Activated CD4-positive, CD25-positive, alpha-beta regulatory T cell treated with anti-CD3 and anti-CD28 coated beads, Interleukin-2, amount 50 U/mL, for 16 hours (primary cell): ENCODE measurements at regions not wholly inside any gene's neighbourhood (a gene's known extent, or its start where the extent isn't known, plus 50 kb on each side); places are given as distances from the start of the nearest gene placed in this dataset.
A peak's percentile ranks its signal among the peaks of the same experiment; 100 is the strongest.
"Not testable (repeated sequence)": the region's sequence is repeated elsewhere in the genome, so short reads cannot be mapped to it uniquely, and the experiment has no call there.

Experiments used
- DNase-seq: peaks from one replicate; pipeline ENCODE4 v3.0.0-alpha.2; 2020; ENCODE audit warnings: low read depth, low spot score

DNA sequence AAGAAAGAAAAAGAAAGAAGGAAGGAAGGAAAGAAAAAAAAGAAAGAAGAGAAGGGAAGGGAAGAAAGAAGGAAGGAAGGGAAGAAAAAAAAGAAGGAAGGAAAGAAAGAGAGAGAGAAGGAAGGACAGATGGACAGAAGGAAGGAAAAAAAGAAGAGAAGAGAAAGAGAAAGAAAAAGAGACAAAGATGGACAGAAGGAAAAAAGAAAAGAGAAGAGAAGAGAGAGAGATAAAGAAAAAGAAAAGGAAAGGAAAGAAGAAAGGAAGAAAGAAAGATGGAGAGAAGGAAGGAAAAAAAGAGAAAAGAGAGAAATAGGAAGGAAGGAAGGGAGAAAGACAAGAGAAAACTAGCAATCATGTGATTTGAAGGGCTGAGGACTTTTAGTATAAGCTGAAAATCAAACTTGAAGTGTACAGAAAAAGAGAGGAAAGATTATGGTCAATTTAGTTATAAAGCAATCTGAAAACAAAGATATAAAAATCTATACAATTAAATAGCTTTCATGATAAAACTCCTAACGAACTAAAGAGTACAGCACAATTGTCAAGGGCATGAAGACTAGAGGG is 115.3 kb downstream of the LTN1 start:
- no peak for DNase-seq

DNA sequence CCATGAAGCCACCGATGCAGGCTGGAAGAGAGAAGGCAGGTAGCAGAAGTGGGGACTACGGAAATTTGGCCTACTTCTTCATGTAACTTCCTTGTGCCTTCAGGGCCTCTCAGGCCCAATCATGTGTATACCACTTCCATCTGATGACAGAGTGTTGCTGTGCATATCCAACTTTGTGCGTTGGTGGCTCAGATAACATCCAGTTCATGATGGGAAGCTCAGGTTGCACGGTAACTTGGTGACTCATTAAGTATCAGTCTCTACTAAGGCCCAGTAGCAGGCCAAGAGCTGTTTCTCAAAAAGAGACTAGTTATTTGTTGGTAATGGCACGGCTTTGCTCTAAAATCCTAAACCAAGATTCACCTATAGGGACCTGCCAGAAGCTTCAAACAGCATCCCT is 117.6 kb downstream of the LTN1 start:
- DNase-seq = no peak

DNA sequence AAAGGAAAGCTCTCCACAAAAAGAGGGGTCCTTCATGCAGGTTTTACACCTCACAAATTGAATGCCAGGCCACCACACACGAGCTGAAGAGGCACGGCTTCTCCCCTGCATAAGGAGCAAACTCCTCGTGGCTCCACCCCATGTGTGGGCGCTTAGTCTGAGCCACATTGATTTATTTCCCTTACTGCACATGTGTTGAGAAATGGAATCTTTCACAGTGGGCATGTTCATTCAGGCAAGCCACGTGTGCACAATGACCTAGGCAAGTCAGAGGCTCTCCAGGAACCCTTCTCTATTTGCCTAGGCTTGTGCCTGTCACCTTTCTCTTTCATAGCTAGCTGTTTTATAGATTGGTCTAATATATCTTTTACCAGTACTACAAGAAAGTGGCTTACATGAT is 120.5 kb downstream of the LTN1 start:
- no peak for DNase-seq

DNA sequence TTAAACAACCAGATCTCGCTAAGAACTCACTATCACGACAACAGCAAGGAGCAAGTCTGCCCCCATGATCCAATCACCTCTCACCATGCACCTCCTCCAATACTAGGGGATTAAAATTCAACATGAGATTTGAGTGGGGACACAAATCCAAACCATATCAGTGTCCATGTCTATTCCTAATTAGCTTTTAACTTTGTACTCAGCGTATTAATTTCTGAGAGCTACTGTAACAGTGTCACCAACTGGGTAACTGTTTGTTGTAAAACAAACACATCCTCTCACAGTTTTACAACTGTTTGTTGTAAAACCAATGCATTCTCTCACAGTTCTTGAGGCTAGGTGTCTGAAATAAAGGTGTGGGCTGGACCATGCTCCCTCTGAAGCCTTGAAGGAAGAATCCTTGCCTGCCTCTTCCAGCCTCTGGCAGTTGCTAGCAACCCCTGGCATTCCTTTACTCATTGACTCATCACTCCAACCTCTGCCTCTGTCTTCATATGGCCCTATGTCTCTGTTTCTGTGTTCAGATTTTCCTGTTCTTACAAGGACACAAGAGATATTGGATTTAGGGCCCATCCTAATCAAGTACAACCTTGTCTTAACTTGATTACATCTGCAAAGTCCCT is 121.2 kb downstream of the LTN1 start:
- no peak for DNase-seq

DNA sequence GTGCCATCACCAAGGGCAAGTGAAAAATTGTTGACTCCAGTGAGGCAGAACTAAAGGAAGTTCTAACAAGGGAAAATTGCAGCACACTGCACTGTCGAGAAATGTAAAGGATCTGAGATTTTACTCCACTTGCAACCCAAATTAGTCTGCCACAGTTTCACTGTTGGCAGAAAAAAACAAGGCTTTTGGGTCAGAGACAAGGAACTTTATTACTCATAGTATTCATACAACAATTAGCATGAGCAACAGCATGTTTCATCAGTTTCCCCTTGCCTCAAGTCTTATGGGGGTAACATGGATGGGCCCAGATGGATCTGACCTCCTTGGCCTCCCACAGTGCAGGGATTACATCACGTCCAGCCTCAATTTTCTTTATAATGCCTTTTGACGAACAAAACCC is 125.3 kb downstream of the LTN1 start:
- DNase-seq = no peak

DNA sequence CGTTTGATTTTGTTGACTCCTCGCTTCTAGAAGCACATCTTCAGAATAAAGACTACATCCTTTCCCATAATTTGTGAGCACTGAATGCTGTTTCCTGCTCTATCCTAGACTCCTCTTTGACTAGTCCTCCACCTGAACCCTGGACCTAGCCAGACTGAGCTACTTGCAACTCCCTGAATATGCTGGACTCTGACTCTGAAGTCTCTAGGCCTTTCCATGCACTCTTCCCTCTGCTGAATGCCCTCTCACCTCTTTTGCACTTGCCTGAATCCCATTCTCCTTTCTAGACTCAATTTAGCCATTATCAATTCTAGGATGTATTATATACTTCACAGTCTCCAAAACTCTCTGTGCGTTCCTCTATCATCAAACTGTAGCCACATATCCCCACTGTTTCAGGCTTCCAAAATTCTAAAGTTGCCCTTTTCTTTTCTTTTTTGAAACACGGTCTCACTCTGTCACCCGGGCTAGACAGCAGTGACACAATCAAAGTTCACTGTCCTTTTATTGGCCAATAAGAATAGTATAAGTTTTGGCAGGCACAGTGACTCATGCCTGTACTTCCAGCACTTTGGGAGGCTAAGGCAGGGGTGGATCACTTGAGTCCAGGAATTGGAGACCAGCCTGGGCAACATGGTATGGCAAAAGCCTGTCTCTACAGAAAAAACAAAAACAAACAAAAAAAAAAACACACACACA is 127.0 kb downstream of the LTN1 start:
- no peak for DNase-seq

DNA sequence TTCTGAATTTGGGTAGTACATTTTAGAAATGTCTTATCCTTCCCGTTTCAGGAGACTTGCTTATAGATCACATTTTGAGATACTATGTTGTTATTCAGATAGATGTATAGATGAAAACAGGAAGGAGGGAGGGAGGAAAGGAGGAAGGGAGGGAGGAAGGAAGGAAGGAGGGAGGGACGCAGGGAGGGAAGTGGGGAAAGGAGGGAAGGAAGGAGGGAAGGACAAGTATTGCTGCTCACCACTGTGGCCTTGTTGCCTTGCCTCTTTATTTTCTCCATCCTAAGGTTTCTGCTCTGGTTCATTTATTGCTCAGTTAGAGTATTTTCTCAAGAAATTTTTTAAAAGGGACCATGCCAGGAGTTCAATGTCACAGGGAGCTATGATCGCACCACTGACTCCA is 134.3 kb downstream of the LTN1 start:
- DNase-seq = no peak

DNA sequence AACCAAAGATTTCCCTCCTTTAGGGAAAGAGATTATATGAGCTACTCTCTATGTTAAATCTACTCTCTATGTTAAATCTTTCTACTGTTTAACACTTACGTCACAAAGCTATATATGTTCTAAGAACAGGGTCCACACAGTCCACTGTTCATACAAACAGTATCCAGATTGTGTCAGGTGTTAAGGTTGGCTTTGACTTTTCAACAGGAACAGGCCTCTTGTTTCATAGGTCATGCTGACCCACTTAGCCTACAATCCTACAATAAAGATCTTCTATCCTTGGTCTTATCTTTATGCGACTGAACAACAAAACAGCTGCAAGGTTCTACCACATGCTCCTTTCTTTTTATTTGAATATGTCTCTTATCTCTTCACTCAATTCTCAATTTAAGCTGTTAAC is 134.9 kb downstream of the LTN1 start:
- DNase-seq = no peak

DNA sequence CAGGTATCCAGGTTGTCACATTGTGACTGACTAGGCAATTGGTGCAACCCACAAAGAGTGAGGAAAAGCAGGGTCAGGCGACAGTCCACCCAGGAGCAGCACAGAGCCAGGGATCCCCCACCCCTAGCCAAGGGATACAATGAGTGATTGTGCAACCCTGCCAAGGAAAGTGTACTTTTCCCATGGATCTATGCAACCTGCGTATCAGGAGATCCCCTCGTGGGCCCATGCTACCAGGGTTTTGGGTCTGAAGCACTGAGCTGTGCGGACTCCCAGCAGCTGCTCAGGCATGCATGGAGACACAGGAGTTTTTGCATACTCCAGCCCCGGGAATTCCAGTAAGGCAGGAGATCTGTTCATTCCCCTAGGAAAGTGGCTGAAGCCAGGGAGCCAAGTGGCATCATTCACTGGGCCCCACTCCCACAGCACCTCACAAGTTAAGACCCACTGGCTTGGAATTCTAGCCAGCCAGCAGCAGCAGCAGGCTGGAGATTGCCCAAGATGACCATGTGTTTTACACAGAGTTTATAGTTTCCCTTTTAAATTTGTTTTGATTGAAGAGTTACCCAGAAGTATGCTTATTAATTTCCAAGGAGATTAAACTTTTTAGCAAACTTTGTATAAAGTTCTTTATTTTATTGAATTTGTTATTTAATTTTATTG is 136.0 kb downstream of the LTN1 start:
- no peak for DNase-seq

DNA sequence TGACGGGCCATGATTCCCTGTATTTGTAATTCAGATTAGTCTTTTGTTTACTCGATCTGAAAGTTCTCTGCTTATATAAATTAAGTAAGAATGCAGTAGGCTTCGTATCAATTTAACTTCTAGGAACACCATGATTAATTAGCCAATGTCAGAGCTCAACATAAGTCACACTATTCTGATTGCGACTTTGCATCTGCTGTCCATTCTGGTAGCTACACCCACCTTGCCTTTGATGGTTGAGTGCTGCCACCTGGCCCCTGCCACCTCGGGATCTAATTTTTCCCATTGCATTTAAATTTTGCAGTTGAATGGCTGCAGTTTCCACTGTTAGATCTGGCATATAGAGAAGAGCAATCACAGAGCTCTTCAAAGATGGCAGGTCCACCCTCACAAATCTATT is 140.0 kb downstream of the LTN1 start:
- DNase-seq = no peak

DNA sequence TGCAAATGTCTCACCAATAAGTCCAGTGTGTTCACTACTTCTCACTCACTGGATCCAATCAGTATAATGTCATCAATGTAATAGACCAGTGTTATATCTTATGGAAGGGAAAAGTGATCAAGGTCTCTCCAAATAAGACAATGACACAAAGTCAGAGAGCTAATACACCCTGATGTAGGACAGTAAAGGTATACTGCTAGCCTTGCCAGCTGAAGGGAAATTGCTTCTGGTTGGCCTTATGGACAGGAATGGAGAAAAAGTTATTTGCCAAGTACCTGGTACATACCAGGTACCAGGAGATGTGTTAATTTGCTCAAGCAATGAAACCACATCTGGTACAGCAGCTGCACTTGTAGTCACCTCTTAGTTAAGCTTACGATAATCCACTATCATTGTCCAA is 141.0 kb downstream of the LTN1 start:
- DNase-seq = no peak

DNA sequence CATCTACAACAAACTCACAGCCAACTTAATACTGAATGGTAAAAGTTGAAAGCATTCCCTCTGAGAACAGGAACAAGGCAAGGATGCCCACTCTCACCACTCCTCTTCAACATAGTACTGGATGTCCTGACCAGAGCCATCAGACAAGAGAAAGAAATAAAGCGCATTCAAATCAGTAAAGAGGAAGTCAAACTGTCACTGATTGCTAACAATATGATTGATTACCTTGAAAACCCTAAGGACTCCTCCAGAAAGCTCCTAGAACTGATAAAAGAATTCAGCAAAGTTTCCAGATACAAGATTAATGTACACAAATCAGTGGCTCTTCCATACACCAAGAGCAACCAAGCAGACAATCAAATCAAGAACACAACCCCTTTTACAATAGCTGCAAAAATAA is 153.4 kb downstream of the LTN1 start:
- DNase-seq = not testable (repeated sequence)

DNA sequence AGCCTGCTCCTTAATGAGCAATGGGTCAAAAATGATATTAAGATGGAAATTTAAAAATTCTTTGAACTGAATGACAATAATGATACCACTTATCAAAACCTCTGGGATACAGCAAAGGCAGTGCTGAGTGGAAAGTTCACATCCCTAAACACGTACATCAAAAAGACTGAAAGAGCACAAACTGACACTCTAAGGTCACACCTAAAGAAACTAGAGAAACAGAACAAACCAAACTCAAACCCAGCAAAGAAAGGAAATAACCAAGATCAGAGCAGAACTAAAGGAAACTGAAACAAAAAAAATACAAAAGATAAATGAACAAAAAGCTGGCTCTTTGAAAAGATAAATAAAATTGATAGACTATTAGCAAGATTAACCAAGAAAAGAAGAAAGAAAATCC is 155.3 kb downstream of the LTN1 start:
- DNase-seq = not testable (repeated sequence)

DNA sequence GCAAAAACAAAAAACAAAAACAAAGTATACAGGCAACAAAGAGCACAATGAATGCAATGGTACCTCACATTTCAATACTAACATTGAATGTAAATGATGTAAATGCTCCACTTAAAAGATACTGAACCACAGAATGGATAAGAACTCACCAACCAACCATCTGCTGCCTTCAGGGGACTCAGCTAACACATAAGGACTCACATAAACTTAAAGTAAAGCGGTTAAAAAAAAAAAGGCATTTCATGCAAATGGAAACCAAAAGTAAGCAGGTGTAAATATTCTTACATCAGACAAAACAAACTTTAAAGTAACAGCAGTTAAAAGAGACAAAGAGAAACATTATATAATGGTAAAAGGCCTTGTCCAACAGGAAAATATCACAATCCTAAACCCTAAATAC is 156.1 kb downstream of the LTN1 start:
- not testable (repeated sequence) for DNase-seq

DNA sequence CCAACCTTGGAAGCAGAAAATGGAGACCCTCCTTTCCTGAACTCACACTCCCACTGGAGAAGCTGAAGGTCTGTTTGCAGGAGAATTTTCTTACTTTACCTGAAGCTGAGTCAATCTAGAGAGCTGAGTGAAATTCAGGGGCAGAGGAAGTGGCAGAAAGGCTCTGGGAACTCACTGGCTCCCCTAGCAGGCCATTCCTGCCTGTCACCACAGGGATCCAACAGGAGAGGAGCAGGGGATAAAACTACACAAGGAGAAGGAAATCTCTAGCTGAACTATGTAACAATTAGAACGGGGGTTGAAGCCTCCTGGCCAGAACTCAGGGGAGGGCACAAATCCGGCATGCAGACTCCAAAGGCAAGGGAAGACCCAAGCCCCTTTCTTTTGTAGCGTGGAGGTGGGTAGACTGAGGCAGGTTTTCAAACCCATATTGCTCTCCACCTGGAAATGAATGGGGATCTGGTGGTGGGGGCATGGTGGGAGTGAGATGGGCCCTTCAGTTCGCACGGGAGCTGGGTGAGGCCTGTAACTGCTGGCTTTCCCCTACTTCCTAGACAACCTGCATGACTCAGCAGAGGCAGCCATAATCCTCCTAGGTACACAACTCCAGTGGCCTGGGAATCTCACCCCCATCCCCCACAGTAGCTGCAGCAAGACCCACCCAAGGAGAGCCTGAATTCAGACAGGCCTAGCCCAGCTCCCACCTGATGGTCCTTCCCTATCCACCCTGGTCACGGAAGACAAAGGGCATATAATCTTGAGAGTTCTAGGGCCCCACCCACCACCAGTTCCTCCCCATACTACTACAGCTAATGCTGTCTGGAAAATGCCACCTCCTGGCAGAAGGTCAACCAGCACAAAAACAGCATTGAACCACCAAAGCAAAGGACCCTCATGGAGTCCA is 158.1 kb downstream of the LTN1 start:
- DNase-seq = no peak

DNA sequence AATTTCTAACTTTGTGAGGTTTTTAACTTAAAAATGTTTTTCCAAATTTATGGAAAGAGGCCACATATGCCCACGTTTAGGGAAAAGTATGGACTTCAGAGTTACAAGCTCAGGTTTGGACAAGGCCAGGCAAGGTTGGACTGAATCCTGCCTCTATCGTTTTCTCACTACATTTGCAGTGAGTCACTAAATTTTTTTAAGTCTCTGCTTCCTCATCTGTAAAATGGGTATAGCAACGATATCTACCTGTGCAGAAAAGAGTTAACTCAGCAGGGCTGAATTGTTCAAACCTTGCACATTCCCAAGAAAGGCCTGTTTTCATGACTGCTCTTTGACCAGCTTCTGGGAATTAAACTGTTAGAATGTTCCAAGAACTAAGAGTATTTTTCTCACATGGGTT is 159.1 kb downstream of the LTN1 start:
- DNase-seq = no peak

DNA sequence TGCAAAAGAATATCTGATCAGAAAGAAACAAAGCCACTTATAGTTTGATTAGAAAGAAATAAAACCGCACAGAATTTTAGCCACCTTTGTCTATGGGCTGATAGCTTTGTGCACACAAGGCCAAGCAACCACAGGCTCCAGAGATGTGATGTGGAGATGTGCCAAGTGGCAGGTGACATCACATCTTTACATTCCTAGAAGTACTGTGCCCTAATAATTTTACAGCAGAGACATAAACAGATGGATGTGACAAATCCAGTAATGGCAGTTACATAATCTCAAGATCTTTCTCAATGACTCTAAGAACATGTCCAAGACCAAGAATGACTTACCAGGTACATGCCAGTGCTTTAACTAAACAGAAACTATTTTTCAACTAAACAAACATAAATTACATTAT is 159.5 kb downstream of the LTN1 start:
- DNase-seq = no peak

DNA sequence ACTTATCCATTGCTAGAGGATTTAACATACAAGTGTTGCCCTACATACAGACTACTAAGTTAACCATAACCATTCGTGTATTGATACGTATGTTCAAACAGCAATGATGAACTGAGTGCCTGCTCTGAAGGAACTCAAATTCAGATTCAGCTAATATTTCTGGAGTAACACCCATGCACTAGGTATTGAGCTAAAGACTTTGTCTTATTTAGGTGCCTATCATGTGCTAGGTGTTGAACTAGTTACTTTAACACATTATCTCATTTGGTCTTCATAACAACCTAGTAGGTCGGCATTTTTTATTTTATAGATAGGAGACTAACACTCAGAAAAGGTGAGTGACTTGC is 160.0 kb downstream of the LTN1 start:
- no peak for DNase-seq

DNA sequence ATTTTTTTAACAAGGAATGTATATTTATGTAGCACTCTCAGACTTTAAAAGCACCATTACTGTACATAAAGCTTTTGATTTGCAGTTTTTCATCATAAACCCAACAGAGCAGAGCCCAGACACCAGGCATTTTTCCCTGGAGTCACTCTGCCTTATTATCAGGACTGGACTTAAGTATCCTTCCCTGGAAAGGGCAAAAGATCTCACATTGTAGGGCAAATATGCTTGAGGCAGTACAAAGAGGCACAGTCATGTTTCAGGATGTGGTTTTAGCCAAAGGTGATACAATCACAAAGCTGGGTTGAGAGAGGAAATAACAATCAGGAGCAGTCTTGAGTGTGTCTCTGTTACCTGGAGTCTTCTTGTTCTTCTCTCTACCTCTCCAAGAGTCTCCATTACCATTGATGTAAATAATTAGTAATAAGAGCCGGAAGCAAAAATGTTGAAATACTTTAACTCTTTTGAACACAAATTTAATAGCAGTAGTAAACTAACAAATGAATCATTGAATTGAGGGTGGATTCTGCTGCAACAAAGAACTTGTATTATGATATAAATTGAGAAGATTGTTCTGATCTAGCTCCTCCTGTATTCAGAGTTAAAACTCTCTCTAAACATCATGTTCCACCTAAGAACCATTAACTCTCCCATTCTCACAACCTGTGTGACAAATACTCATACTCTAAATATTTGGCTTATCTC is 160.5 kb downstream of the LTN1 start:
- DNase-seq = peak; percentile 6

DNA sequence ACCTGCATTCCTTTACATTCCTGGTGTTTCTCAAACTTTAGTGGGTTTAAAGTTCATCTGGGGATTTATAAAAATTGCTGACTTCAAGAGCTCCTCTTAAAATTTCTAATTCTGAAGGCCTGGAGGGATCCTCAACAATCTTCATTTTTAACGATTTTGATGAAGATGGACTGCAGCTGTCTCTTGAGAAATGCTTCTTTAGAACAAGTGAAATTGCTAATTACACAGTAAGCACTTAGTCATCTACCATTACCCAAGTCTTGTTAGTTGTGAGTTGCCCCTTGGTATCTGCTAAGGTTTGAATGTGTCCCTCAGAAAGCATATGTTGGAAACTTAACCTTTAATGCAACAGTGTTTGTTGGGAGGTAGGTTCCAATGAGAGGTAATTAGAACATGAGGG is 163.7 kb downstream of the LTN1 start:
- no peak for DNase-seq

DNA sequence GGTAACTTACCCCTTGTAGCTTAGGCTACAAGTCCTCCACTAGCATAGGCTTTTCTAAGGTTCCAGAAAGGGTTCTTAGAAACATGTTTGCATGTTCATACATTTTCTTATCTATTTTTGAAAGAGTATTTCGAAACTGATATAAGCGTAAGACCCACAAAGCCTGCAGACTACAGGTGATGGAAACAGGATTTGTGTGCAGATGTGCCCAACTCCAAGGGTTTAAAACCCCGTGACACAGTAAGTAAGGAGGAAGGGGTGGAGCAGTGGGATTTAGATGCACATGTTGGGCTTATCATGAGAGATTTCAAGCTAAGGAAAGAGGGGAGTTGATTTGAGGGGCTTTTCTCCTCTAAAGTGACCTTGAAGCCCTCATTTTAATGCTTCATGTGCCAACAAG is 164.7 kb downstream of the LTN1 start:
- DNase-seq = no peak
